ENCODE measurements at regions not wholly inside any gene's neighbourhood (a gene's known extent, or its start where the extent isn't known, plus 50 kb on each side); places are given as distances from the start of the nearest gene placed in this dataset.

DNA sequence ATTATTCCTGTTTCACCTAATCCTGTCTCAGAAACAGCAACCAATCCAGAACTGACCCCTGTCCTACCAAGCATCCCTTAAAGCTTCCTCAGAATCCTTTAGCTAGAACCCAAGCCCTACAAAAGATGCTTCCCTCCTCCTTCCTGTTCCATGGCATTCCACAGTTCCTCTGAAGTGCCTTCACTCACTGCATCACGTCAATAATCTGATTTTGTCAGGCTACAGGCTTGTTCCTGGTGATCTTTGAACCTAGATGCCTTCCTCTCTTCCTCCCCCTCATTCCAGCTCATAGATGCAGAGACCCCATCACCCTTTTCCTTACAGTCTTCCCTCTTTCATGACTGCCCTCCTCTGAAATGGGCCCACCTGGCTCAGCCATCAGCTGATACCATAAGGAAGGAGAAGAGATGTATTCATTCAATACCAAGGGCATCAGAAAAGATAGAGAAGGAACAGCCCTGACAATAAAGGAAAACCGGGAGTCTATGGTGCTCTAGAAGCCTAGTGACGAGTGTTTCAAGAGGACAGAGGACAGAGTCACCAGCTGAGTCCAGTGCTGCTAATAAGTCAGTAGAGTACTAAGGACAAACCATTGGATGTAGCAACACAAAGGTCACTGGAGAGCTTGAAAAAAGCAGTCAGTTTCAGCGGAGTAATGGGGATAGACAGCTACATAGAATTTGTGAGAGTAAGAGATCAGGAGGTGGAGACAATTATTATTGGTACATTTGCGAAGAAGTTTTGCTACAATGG, 62.5 kb upstream of the SPDEF start:
- Histone ChIP-seq H3K79me1 (ENCODE audit: low read length) (peaks cover 4% of the 10 kb centered on the region), H3K18ac (ENCODE audit: low read length) (no peak overlapping the region), H2BK5ac (ENCODE audit: low read length) (no peak overlapping the region), H2BK120ac (ENCODE audit: low read depth, low read length) (no peak overlapping the region), H3K4ac (ENCODE audit: low read depth, low read length) (no peak overlapping the region), H3K9ac (ENCODE audit: low read length) (no peak overlapping the region), H3K27me3 (ENCODE audit: insufficient read depth, low read length, poor library complexity) (no peaks in the 10 kb centered on the region), H3K4me2 (ENCODE audit: low read length) (no peak overlapping the region), H3K4me3 (ENCODE audit: low read length) (no peak overlapping the region), H4K8ac (ENCODE audit: low read depth, low read length) (no peak overlapping the region), H2BK15ac (replicated peaks; ENCODE audit: low read depth) (no peak overlapping the region), H3K4me1 (ENCODE audit: control insufficient read depth, low read depth, low read length) (no peaks in the 10 kb centered on the region), H3K27ac (ENCODE audit: low read depth, low read length) (no peak overlapping the region), H3K36me3 (ENCODE audit: control insufficient read depth, insufficient read depth, low read length) (no peaks in the 10 kb centered on the region), H2AK5ac (ENCODE audit: low read length) (no peak overlapping the region), H3K23ac (ENCODE audit: low read length) (no peak overlapping the region), H3K79me2 (ENCODE audit: control insufficient read depth, insufficient read depth, low read length) (no peaks in the 10 kb centered on the region), H3K56ac (ENCODE audit: low read length) (no peak overlapping the region), H4K5ac (ENCODE audit: low read length) (no peak overlapping the region)
- no CpG with 5 or more reads among the region's 5 CpGs for WGBS (ENCODE audit: extremely low coverage, insufficient coverage, low lambda C conversion rate)
- no peak for DNase-seq

DNA sequence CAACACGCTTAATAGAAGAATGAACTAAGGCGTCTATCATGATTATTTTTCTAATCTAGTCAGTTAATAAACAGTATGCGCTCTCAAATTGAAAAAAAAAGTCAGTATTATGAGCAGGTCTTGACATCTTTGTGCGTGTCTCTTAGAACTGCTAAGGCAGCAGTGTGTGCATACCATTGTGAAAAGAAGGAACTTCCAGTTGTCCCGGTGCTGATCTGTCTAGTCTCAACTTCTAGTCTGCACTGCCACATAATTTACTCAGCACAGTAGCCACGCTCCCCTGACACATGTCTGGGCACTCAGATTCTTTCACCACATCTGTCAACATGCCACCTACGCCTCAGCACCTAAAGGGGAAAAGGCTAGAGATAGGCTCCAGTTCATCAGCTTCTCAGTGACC, 61.1 kb upstream of the SPDEF start:
- no peak overlapping the region for H3K23ac ChIP-seq (ENCODE audit: low read length)
- H3K4ac ChIP-seq (ENCODE audit: low read depth, low read length): no peak overlapping the region
- no peak for DNase-seq
- no peaks in the 10 kb centered on the region for H3K36me3 ChIP-seq (ENCODE audit: control insufficient read depth, insufficient read depth, low read length)
- no peak overlapping the region for H3K4me3 ChIP-seq (ENCODE audit: low read length)
- H2BK5ac ChIP-seq (ENCODE audit: low read length): no peak overlapping the region
- no peak overlapping the region for H4K8ac ChIP-seq (ENCODE audit: low read depth, low read length)
- H3K79me1 ChIP-seq (ENCODE audit: low read length): peaks cover 4% of the 10 kb centered on the region
- no peak overlapping the region for H3K4me2 ChIP-seq (ENCODE audit: low read length)
- no peak overlapping the region for H3K27ac ChIP-seq (ENCODE audit: low read depth, low read length)
- no peak overlapping the region for H3K56ac ChIP-seq (ENCODE audit: low read length)
- no peaks in the 10 kb centered on the region for H3K79me2 ChIP-seq (ENCODE audit: control insufficient read depth, insufficient read depth, low read length)
- no peaks in the 10 kb centered on the region for H3K27me3 ChIP-seq (ENCODE audit: insufficient read depth, low read length, poor library complexity)
- H2BK120ac ChIP-seq (ENCODE audit: low read depth, low read length): no peak overlapping the region
- WGBS (ENCODE audit: extremely low coverage, insufficient coverage, low lambda C conversion rate): no CpG with 5 or more reads among the region's 7 CpGs
- H3K4me1 ChIP-seq (ENCODE audit: control insufficient read depth, low read depth, low read length): no peaks in the 10 kb centered on the region
- no peak overlapping the region for H4K5ac ChIP-seq (ENCODE audit: low read length)
- no peak overlapping the region for H3K18ac ChIP-seq (ENCODE audit: low read length)
- H2AK5ac ChIP-seq (ENCODE audit: low read length): no peak overlapping the region
- no peak overlapping the region for H2BK15ac ChIP-seq (replicated peaks; ENCODE audit: low read depth)
- H3K9ac ChIP-seq (ENCODE audit: low read length): no peak overlapping the region

GRCh38 chr6:34616227-34616585, 60.1 kb upstream of the SPDEF start:
- H4K5ac ChIP-seq (ENCODE audit: low read length): no peak overlapping the region
- H3K4ac ChIP-seq (ENCODE audit: low read depth, low read length): no peak overlapping the region
- no peak overlapping the region for H2BK120ac ChIP-seq (ENCODE audit: low read depth, low read length)
- H3K79me1 ChIP-seq (ENCODE audit: low read length): peaks cover 4% of the 10 kb centered on the region
- no peaks in the 10 kb centered on the region for H3K36me3 ChIP-seq (ENCODE audit: control insufficient read depth, insufficient read depth, low read length)
- no peak overlapping the region for H4K8ac ChIP-seq (ENCODE audit: low read depth, low read length)
- peaks cover 1% of the 10 kb centered on the region for H3K79me2 ChIP-seq (ENCODE audit: control insufficient read depth, insufficient read depth, low read length)
- H3K27ac ChIP-seq (ENCODE audit: low read depth, low read length): no peak overlapping the region
- H2BK5ac ChIP-seq (ENCODE audit: low read length): no peak overlapping the region
- no CpG with 5 or more reads among the region's 1 CpG for WGBS (ENCODE audit: extremely low coverage, insufficient coverage, low lambda C conversion rate)
- no peak overlapping the region for H3K56ac ChIP-seq (ENCODE audit: low read length)
- H2BK15ac ChIP-seq (replicated peaks; ENCODE audit: low read depth): no peak overlapping the region
- DNase-seq: no peak
- no peaks in the 10 kb centered on the region for H3K4me1 ChIP-seq (ENCODE audit: control insufficient read depth, low read depth, low read length)
- no peak overlapping the region for H3K9ac ChIP-seq (ENCODE audit: low read length)
- H3K27me3 ChIP-seq (ENCODE audit: insufficient read depth, low read length, poor library complexity): no peaks in the 10 kb centered on the region
- no peak overlapping the region for H3K4me2 ChIP-seq (ENCODE audit: low read length)
- no peak overlapping the region for H3K18ac ChIP-seq (ENCODE audit: low read length)
- no peak overlapping the region for H3K23ac ChIP-seq (ENCODE audit: low read length)
- no peak overlapping the region for H3K4me3 ChIP-seq (ENCODE audit: low read length)
- H2AK5ac ChIP-seq (ENCODE audit: low read length): no peak overlapping the region

GRCh38 chr6:34615574-34616226, 59.6 kb upstream of the SPDEF start:
- H3K79me1 ChIP-seq (ENCODE audit: low read length): peaks cover 4% of the 10 kb centered on the region
- H3K36me3 ChIP-seq (ENCODE audit: control insufficient read depth, insufficient read depth, low read length): no peaks in the 10 kb centered on the region
- DNase-seq: no peak
- no peak overlapping the region for H3K27ac ChIP-seq (ENCODE audit: low read depth, low read length)
- H3K4me2 ChIP-seq (ENCODE audit: low read length): no peak overlapping the region
- peaks cover 1% of the 10 kb centered on the region for H3K79me2 ChIP-seq (ENCODE audit: control insufficient read depth, insufficient read depth, low read length)
- H3K23ac ChIP-seq (ENCODE audit: low read length): no peak overlapping the region
- H3K4me1 ChIP-seq (ENCODE audit: control insufficient read depth, low read depth, low read length): no peaks in the 10 kb centered on the region
- WGBS (ENCODE audit: extremely low coverage, insufficient coverage, low lambda C conversion rate): no CpG with 5 or more reads among the region's 7 CpGs
- H3K27me3 ChIP-seq (ENCODE audit: insufficient read depth, low read length, poor library complexity): no peaks in the 10 kb centered on the region
- H2BK15ac ChIP-seq (replicated peaks; ENCODE audit: low read depth): no peak overlapping the region
- H2AK5ac ChIP-seq (ENCODE audit: low read length): no peak overlapping the region
- H2BK120ac ChIP-seq (ENCODE audit: low read depth, low read length): no peak overlapping the region
- H3K4me3 ChIP-seq (ENCODE audit: low read length): no peak overlapping the region
- no peak overlapping the region for H3K9ac ChIP-seq (ENCODE audit: low read length)
- no peak overlapping the region for H3K56ac ChIP-seq (ENCODE audit: low read length)
- no peak overlapping the region for H3K18ac ChIP-seq (ENCODE audit: low read length)
- H2BK5ac ChIP-seq (ENCODE audit: low read length): no peak overlapping the region
- H4K8ac ChIP-seq (ENCODE audit: low read depth, low read length): no peak overlapping the region
- H3K4ac ChIP-seq (ENCODE audit: low read depth, low read length): no peak overlapping the region
- H4K5ac ChIP-seq (ENCODE audit: low read length): no peak overlapping the region

DNA sequence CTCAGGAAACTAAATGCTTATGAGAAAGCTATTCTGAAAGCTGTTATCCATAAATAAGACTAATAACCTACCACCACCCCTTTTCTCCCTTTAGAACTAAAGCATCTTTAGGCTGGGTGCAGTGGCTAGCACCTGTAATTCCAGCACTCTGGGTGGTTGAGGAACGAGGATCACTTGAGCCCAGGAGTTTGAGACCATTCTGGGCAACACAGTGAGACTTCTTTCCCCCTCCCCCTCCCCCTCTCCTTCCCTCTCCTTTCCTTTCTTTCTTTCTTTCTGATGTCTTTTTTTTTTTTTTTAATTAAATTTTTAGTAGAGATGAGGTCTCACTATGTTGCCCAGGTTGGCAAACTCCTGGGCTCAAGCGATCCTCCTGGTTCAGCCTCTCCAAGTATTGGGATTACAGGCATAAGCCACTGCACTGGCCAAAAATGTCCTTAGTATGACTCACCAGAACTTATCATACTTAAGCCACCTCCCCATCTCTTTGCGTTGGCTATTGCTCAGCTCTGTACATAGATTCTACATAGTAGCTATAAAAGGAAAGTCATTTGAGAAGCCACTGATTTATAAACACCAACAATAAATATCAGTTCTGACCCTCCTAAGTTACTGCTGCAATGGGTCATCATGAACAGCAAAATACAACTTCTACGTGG, 54.8 kb upstream of the SPDEF start:
- Histone ChIP-seq H3K4me3 (ENCODE audit: low read length) (no peak overlapping the region), H3K79me1 (ENCODE audit: low read length) (peaks cover 1% of the 10 kb centered on the region), H4K5ac (ENCODE audit: low read length) (no peak overlapping the region), H3K23ac (ENCODE audit: low read length) (no peak overlapping the region), H3K18ac (ENCODE audit: low read length) (no peak overlapping the region), H4K8ac (ENCODE audit: low read depth, low read length) (no peak overlapping the region), H2BK15ac (replicated peaks; ENCODE audit: low read depth) (no peak overlapping the region), H3K27me3 (ENCODE audit: insufficient read depth, low read length, poor library complexity) (no peaks in the 10 kb centered on the region), H3K27ac (ENCODE audit: low read depth, low read length) (no peak overlapping the region), H2BK120ac (ENCODE audit: low read depth, low read length) (no peak overlapping the region), H3K79me2 (ENCODE audit: control insufficient read depth, insufficient read depth, low read length) (peaks cover 1% of the 10 kb centered on the region), H3K4me1 (ENCODE audit: control insufficient read depth, low read depth, low read length) (no peaks in the 10 kb centered on the region), H3K4me2 (ENCODE audit: low read length) (no peak overlapping the region), H3K9ac (ENCODE audit: low read length) (no peak overlapping the region), H2AK5ac (ENCODE audit: low read length) (no peak overlapping the region), H3K56ac (ENCODE audit: low read length) (no peak overlapping the region), H3K36me3 (ENCODE audit: control insufficient read depth, insufficient read depth, low read length) (no peaks in the 10 kb centered on the region), H2BK5ac (ENCODE audit: low read length) (no peak overlapping the region), H3K4ac (ENCODE audit: low read depth, low read length) (no peak overlapping the region)
- no peak for DNase-seq
- WGBS (ENCODE audit: extremely low coverage, insufficient coverage, low lambda C conversion rate): no CpG with 5 or more reads among the region's 4 CpGs
